ENCODE measurements at regions not wholly inside any gene's neighbourhood (a gene's known extent, or its start where the extent isn't known, plus 50 kb on each side); places are given as distances from the start of the nearest gene placed in this dataset.

GRCh38 chr1:58850636-58851035, 66.8 kb upstream of the JUN start:
- no peak for TF ChIP-seq CTCF (IDR thresholded peaks at IDR 0.05)
- no peak for TF ChIP-seq POLR2A (IDR thresholded peaks at IDR 0.05)
